Stimulated activated CD8-positive, alpha-beta memory T cell treated with anti-CD3 and anti-CD28 coated beads, Interleukin-7, amount 100 ng/mL, for 48 hours (primary cell): ENCODE measurements at regions not wholly inside any gene's neighbourhood (a gene's known extent, or its start where the extent isn't known, plus 50 kb on each side); places are given as distances from the start of the nearest gene placed in this dataset.
A peak's percentile ranks its signal among the peaks of the same experiment; 100 is the strongest.

Source experiments
- DNase-seq, 2 donors: peaks; one replicate each; pipeline ENCODE4 v3.0.0-alpha.2; 2020; ENCODE audit warnings: low read depth in 1 of 2; ENCODE audit errors: extremely low read depth in 1 of 2

DNA sequence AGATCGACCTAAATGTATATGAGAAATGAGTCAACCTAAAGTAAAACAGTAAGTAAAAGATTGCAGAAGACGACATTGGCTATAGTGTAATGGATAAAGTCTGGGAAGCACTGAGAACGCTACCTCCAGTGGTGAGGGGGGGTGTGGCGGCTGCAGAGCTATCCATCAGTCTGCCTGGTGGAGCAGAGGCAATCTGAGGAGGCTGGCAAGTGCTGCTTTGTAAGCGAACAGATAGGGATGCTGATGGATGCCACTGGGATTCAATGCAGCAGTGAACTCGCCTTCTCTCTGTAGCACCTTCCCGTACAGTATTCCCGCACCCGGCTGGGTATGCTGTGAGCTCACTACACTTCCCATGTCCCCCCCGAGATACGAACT, 261.5 kb downstream of the NSG2 start:
- no peak for DNase-seq

DNA sequence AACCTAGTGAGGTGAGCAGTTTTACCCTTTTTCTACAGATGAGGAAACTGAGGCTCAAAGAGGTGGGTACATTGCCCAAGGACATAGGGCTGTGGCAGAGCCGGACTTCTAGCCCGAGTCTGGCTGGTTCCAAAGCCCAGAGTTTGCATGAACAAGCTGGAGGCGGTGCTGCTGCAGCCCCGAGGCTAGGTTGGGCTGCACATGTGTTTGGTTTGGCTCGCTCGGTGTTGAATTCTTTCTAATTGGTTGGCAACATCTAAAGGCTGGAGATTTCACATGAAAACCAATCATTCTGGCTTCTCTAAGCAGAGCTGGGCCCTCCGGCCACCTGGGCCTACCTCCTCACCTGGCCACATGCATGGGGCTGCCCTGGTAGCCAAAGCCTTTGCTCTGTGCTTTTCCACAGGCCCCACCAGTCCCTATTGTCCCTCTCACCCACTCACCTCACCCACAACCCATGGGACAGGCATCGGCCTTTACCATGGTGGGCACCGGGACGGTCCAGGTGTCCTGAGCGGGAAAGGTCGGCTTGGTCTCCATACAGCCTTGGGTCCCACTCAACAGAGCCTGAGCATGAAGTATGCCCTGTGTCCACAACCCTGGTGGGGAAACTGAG, 262.3 kb downstream of the NSG2 start:
- DNase-seq, result no peak

DNA sequence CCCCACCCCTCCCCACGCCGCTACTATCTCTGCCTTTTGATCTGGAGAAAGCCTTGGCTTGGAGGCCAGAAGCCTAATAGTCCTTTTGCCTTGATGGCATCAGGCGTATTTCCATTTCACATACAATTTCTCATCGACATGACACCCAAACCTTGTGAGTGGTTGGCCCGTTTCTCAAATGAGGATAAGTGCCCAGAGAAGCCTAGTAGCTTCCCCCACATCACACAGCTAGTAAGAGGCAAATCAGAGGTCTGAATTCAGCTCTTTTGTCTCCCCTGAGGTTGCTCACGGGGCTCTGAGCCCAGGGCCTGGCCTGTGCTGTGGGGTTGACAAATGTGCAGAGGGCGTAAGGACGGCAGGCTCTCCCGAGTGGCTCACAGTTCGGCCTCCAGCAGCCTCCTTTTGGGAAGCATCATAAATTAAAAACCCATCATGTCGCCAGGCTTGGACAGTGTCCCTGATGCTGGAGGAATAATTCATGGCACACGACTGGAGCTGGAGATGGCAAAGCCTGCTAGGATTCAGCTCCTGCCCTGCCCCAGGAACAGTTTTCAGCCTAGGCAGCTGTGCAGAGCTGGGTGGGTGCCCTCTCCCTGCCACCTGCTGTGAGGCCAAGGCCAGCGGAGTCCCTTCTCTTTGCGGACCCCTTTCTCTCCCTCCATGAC, 263.8 kb downstream of the NSG2 start:
- DNase-seq, result no peak

DNA sequence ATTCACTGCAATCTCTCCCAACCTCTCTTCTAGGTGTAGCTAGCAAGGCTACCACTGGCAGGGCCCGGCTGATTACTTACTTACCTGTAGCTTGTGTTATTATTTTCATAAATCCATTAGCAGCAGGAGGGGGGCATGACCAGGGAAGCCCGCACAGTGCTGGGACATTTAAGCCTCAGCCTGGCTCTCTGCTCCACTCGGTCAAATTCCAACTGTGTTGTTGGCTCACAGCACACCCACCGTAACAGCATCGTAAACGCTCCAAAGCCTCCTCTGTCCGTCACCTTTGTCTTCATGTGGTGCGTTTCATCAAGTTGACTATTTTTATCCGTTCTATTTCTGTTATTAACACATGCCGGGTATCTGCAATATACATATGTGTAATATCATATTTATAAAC, 264.7 kb downstream of the NSG2 start:
- no peak for DNase-seq

DNA sequence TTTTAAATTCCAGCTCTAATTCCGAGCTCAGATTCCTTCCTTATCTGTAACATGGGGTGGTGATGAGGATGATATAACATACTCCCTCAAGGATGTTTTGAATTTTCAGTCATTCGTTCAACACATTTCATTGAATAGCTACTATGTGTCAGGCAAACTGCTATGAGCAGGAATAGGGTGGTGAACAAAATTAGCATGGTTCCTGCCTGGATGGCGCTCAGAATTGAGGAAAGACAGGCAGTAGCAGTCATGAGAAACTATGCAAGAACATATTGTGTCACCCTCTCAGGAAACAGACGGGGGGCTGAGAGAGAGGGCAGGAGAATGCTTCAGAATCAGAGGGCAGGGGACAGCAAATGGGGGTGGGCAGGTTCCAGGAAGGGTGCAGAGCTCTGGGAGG, 265.2 kb downstream of the NSG2 start:
- DNase-seq, result no peak

DNA sequence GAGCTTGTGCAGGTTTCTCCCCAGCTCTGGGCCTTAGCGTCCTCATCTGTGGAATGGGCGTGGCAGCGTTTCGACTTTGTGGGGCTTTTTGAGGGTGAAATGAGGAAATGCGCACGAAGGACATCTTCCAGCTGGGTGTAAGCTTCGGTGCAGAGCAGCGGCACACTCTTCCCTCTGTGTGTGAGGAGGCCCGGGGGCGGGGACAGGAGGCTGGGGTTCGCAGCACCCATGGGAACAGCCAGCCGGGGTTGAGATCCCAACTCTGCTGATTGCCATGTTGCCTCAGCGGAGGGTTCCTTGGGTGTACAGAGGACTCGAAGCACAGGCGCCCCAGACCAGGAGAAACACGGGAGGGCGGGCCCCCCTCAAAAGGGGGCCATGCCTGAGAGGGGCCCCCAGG, 265.6 kb downstream of the NSG2 start:
- DNase-seq, result no peak

DNA sequence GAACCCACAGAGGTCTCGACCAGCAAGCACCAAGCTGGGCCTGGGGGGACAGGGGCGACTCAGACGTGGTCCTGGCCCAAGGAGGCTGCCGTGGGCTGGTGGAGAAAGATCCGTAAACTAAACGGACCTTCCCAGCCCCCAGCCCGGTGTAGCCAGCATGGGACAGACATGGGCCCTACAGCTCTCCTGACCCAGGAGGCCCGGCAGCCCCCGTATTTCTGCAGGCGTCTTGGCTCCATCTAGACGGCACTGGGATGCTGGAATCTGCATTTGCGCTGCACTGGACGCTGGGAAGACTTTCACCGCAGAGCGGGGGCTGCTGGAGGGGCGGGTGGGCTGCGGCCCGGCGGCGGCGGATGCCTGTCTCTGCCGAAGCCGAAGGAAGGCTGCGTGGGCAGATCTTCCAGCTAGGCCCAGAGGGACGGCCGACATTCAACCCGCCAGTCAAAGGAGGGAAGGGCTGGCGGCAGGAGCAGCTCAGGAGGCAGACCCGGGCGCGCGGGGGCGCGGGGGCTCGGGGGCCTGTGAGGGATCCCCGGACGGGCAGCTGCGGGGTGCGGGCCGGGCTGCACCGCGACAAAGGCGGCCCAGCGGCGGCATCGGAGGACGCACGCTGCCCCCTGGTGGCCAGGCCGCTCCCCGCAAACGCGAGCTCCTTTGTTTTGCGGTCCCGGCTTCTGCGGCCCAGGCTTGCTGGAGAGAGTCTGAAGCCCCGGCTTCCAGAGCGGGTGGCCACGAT, 266.2 kb downstream of the NSG2 start:
- DNase-seq, result peak; percentile 11 to 32

- DNase-seq, result no peak
Measured at GRCh38 chr5:174312270-174312617, 266.7 kb downstream of the NSG2 start.

DNA sequence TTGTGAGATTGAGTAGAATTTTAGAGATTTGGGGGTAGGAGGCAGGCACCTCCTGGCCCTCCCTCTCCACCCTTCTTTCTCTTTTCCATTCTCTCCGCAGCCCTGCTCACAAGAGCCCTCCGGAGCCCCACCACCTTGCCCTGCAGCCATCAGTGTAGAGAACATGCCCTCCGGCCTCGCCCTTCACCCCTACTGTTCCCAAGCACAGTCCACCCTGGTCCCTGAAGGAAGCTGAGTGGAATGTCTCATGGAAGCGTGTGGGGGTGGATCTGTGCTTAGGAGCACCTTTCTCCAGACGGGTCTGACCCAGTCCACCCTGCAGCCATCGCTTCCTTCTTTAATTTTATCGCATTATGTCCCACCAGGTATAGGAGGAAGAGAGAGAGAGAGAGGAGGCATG, 267.1 kb downstream of the NSG2 start:
- no peak for DNase-seq

- no peak for DNase-seq
Measured at GRCh38 chr5:174313615-174314014, 268.1 kb downstream of the NSG2 start.

DNA sequence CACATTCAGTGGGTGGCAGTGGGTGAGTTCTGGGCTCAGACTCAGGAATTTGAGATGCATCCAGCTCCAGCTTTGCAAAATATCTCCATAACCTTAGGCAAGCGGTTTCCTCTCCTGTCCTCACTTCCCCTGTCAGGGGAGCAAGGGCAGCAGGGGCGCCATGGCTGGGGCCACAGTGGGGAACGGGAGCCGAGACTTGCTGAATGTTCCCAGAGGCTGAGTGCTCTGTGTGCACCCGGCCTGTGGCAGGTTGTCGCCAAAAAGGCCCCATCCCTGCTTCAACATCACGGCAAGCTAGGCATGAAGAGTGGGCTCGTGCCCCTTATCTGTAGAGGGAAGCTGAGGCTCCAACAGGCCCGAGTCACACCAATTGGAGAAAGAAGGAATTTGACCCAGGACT, 268.8 kb downstream of the NSG2 start:
- no peak for DNase-seq

- no peak for DNase-seq
Measured at GRCh38 chr5:174315471-174315870, 270.0 kb downstream of the NSG2 start.

- DNase-seq, result no peak
Measured at GRCh38 chr5:174315871-174316270, 270.4 kb downstream of the NSG2 start.

GRCh38 chr5:174316326-174316725, 270.8 kb downstream of the NSG2 start:
- DNase-seq, result no peak

DNA sequence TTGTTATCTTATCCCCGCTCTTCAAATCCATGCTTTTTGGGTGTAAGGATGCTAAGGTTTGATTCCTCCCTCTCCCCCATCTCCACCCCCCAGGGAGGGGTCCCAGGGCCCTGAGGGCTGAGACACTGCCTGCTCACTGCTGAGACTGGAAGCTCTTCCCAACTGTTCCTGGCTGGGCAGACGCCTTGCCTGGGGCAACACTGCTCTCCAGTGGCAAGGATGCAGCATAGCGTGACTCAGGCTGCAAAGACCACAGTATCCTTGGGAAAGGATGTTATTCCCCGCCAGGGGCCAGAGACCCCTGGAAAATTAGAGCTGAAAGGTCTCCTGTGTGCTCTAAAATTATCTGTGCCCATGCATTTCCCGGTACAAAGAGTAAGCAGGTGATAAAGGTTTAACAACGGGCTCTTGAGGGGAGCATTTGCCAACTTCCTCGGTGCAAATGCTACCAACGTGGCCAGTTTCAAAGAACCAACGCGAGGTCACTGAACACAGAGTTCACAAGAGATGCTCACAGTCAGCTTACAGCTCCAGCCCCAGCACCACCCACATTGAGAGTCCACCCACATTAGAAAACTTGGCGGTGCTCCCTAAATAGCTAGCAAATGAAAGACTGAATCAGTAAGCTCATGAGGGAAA, 271.9 kb downstream of the NSG2 start:
- no peak for DNase-seq

DNA sequence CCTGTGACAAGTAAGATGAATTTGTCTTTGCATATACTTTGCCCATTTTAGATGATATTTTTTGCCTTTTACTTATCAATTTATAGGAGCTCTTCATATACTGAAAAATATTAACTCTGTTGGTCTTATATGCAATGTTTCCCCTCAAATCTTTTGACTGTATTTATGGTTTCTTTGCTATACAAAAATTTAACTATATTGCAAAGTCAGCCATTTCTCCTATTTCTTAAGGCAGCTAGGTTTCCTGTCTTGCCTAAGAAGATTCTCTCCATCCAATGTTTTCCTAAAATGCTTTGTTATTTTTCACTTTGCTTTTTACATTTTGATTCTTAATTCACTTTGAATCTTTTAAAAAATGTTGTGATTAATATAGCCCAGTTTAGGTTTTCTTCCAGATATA, 273.1 kb downstream of the NSG2 start:
- no peak for DNase-seq

DNA sequence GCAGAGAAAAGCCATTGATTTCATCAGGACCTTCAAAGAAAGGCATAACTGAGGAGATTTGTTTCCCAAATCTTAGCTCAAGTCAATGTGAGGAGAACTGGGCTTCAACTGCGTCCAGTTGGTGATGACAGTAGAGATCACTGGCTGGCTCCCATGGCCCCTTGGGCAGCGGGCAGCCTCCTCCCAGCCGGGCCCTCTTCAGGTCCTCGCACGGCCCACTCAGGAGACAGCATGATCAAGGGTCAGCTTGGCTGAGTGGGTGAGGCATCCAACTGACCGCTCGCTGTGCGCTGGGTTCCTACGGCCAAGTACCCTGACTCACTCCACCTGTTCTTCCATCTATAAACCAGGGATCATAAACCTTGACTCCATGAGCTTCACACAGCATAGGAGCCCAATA, 274.0 kb downstream of the NSG2 start:
- no peak for DNase-seq

DNA sequence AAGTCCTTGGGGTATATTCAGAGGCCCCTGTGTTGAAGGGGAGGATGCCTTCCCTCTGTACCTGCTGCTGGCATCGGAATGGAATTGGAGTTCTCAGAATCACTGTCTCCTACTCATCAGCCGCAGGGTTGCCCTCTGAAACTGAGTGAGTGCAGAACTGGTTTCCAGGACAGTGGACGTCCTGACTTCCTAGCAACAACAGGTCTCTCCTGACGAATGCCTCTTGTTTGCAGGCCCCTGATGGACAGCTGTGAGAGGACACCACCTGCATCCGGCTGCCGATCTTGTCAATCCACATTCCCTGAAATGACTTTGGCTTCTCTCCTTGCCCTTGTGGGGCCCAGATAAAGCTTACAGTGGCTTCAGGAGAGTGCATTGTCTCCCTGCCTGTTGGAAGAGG, 274.5 kb downstream of the NSG2 start:
- DNase-seq, result no peak

DNA sequence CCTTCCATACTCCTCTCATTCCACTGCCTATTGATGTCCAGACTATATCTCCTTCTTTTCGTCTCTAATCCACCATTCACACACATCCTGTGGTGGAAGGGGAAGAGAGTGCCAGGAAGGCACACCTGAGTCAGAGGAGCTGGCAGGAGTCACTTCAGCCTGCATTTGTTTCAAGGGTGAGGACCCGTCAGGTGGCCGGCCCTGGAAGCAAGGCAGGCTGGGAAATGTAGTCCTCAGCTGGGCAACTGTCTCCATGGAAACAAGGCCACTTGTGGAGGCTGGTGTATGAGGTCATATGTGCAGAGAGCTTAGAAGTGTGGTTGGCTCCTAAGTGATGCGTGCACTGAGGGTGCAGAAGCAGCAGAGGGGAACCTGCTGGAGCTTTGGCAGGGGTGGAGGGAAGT, 278.4 kb downstream of the NSG2 start:
- no peak for DNase-seq

DNA sequence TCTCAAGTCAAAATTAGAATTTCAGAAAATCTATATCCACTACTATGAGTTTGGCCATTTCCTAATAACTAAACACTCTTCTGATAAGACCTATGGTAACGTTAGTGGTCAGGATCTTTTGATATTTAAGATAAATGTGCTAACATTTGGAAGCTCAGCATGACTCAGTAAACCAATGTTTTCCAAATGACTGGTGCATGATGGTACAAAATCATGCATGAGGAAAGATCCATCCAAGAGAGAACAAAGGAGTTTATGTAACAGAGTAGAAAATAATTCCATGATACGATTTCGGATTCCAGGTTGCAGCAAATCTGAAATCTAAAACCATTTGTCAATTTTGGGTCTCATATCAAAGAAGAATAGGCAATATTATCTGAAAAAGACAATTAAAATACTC, 279.2 kb downstream of the NSG2 start:
- DNase-seq, result no peak

- no peak for DNase-seq
Measured at GRCh38 chr5:174325431-174325830, 279.9 kb downstream of the NSG2 start.

DNA sequence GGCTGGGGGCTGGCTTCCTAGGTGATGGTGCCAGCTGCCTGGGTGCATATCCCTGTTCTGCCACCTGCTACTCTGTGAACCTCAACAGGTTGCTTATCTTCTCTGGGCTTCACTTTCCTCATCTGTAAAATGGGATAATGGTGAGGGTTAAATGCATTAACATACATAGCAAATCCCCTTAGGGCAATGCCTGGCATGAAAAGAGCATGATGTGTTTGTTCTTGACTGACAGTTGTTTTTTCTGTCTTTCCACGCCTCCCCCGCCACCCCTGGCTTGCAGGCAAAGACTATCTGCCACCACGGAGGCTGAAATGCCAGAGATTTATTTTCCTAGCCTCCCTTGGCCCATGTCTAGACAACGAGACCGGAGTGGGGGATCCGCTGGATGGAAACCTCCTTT, 280.5 kb downstream of the NSG2 start:
- DNase-seq, result no peak
